ENCODE measurements at regions not wholly inside any gene's neighbourhood (a gene's known extent, or its start where the extent isn't known, plus 50 kb on each side); places are given as distances from the start of the nearest gene placed in this dataset.

DNA sequence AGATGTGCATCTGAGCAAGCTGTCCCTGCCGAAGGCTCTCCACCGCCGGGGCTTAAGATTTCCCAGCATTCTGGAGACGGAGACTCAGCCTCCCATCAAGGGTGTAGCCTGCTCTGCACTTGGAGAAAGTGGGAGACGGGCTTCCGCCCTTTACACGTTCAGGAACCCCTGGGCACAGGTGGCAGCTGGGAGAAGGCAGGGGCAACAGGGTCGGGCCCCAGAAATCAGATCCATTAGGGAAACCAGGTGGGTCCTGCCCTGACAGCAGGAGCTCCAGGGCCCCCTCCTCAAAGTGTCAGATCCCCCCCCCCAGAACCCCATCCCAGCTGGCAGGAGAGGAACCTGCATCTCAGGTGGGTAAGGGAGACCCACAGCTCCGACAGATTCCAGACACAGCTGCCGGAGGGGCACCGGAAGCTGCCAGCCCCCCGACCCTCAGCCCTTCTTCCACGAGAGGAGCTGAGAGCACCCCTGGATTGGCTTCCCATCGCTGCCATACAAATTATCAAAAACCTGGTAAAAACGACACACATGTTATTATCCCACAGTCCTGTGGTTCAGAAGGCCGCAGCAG lies 236.6 kb downstream of the NPHP4 start:
- no peak overlapping the region for H3K9ac ChIP-seq (ENCODE audit: low read length)
- H3K27me3 ChIP-seq (ENCODE audit: insufficient read depth, low read length) = no peaks in the 10 kb centered on the region
- no peak overlapping the region for H3K4me2 ChIP-seq (ENCODE audit: low read length)
- H3K9me2 ChIP-seq (ENCODE audit: insufficient read depth) = no peaks in the 10 kb centered on the region
- intact Hi-C loops (cut with micrococcal nuclease) = no loop called here
- no peak overlapping the region for H2AFZ ChIP-seq (ENCODE audit: low read depth, low read length, poor library complexity, severe bottlenecking)
- ChIA-PET CTCF (no interaction called here), RAD21 (ENCODE audit: low non-redundant PET in 1 of 2, low total read pairs in 2 of 2, uncharacterized antibody in 2 of 2, unreplicated experiment in 2 of 2) (no interaction called here), POLR2A (no interaction called here)
- TF ChIP-seq JUND (IDR thresholded peaks at IDR 0.05) (no peak), RAD21 (IDR thresholded peaks at IDR 0.05; ENCODE audit: low read depth) (no peak), POLR2A (IDR thresholded peaks at IDR 0.05; ENCODE audit: borderline replicate concordance, extremely low read depth, insufficient read depth, insufficient read length) (no peak), YY1 (IDR thresholded peaks at IDR 0.05; ENCODE audit: extremely low read depth, insufficient replicate concordance, low read depth, low read length) (no peak), ELF1 (IDR thresholded peaks at IDR 0.05; ENCODE audit: borderline replicate concordance, low read depth) (no peak), POLR2AphosphoS5 (IDR thresholded peaks at IDR 0.05; ENCODE audit: low read depth, low read length) (no peak)
- TF ChIP-seq, protein P1, sequence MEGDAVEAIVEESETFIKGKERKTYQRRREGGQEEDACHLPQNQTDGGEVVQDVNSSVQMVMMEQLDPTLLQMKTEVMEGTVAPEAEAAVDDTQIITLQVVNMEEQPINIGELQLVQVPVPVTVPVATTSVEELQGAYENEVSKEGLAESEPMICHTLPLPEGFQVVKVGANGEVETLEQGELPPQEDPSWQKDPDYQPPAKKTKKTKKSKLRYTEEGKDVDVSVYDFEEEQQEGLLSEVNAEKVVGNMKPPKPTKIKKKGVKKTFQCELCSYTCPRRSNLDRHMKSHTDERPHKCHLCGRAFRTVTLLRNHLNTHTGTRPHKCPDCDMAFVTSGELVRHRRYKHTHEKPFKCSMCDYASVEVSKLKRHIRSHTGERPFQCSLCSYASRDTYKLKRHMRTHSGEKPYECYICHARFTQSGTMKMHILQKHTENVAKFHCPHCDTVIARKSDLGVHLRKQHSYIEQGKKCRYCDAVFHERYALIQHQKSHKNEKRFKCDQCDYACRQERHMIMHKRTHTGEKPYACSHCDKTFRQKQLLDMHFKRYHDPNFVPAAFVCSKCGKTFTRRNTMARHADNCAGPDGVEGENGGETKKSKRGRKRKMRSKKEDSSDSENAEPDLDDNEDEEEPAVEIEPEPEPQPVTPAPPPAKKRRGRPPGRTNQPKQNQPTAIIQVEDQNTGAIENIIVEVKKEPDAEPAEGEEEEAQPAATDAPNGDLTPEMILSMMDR (IDR thresholded peaks at IDR 0.05 in 2 of 3, conservative IDR thresholded peaks at IDR 0.05 in 1 of 3; ENCODE audit: borderline replicate concordance in 1 of 3, insufficient read depth in 1 of 3, low read depth in 2 of 3, low read length in 2 of 3) = no peak
- no peaks in the 10 kb centered on the region for H4K20me1 ChIP-seq (ENCODE audit: insufficient read depth)
- H3K4me3 ChIP-seq (replicated peaks in 1 of 2; ENCODE audit: low read depth in 1 of 2, low read length in 2 of 2) = no peak overlapping the region
- no peak for ATAC-seq
- H3K4me1 ChIP-seq (ENCODE audit: control insufficient read depth in 1 of 2, insufficient read depth in 2 of 2, low read length in 2 of 2) = no peaks in the 10 kb centered on the region
- no peaks in the 10 kb centered on the region for H3K79me2 ChIP-seq (ENCODE audit: insufficient read depth, low read length)
- peaks cover 0 to 1% of the 10 kb centered on the region in 2 experiments; a peak in 1 of 4 replicates for H3K9me3 ChIP-seq (ENCODE audit: control insufficient read depth in 1 of 2, insufficient read depth in 1 of 2, low read depth in 1 of 2, low read length in 2 of 2)
- H3K27ac ChIP-seq (ENCODE audit: low read depth, low read length) = no peak overlapping the region
- DNase-seq (ENCODE audit: low read depth, low spot score) = no peak
- H3K36me3 ChIP-seq (ENCODE audit: control insufficient read depth in 1 of 2, insufficient read depth in 2 of 2, low read length in 2 of 2) = no peaks in the 10 kb centered on the region
- BruUV-seq (replicated peaks) = no TSS peak

Data from HCT116 (cell line).